GM23248 (cell line): ENCODE measurements at regions not wholly inside any gene's neighbourhood (a gene's known extent, or its start where the extent isn't known, plus 50 kb on each side); places are given as distances from the start of the nearest gene placed in this dataset.

Experiments
- DNase-seq: peaks from one replicate; pipeline ENCODE4 v3.0.0-alpha.2; 2015
- H2AFZ ChIP-seq: fragments of 200-600 bp; sonication (generic); 2 replicates; pipeline ENCODE4 v1.6.1; 2016; ENCODE audit warnings: antibody characterized with exemption
- H3F3A ChIP-seq: fragments of 200-600 bp; sonication (generic); 2 replicates; pipeline ENCODE4 v1.6.1; 2016; ENCODE audit warnings: mild to moderate bottlenecking, antibody characterized with exemption, mixed run types; ENCODE audit not compliant: insufficient read depth
- H3K27ac ChIP-seq: fragments of 200-600 bp; sonication (generic); 2 replicates; pipeline ENCODE4 v1.5.1; 2016; ENCODE audit warnings: mild to moderate bottlenecking
- H3K27me3 ChIP-seq: fragments of 200-600 bp; sonication (generic); replicated peaks from 2 replicates; pipeline ENCODE4 v1.6.1; 2016; ENCODE audit warnings: mild to moderate bottlenecking; ENCODE audit not compliant: insufficient read depth
- H3K36me3 ChIP-seq: fragments of 200-600 bp; sonication (generic); 2 replicates; pipeline ENCODE4 v1.6.1; 2016; ENCODE audit warnings: low read depth, mild to moderate bottlenecking
- H3K4me1 ChIP-seq: fragments of 200-600 bp; sonication (generic); 2 replicates; pipeline ENCODE4 v1.6.1; 2016; ENCODE audit warnings: mild to moderate bottlenecking; ENCODE audit not compliant: insufficient read depth
- H3K4me2 ChIP-seq: fragments of 200-600 bp; sonication (generic); one replicate; pipeline ENCODE4 v1.6.1; 2016; ENCODE audit warnings: mild to moderate bottlenecking; ENCODE audit not compliant: unreplicated experiment
- H3K4me3 ChIP-seq: fragments of 200-600 bp; sonication (generic); 2 replicates; pipeline ENCODE4 v1.5.1; 2016; ENCODE audit warnings: mild to moderate bottlenecking
- H3K79me2 ChIP-seq: fragments of 200-600 bp; sonication (generic); 2 replicates; pipeline ENCODE4 v1.6.1; 2016; ENCODE audit warnings: mild to moderate bottlenecking; ENCODE audit not compliant: insufficient read depth
- H3K9ac ChIP-seq: fragments of 200-600 bp; sonication (generic); 2 replicates; pipeline ENCODE4 v1.6.1; 2016; ENCODE audit warnings: mild to moderate bottlenecking
- H3K9me2 ChIP-seq: fragments of 200-600 bp; sonication (generic); 2 replicates; pipeline ENCODE4 v1.6.1; 2016; ENCODE audit warnings: mixed run types, mild to moderate bottlenecking, moderate library complexity; ENCODE audit not compliant: insufficient read depth
- H3K9me3 ChIP-seq: fragments of 200-600 bp; sonication (generic); one replicate; pipeline ENCODE4 v1.6.1; 2017; ENCODE audit warnings: low read depth
- H4K20me1 ChIP-seq: fragments of 200-600 bp; sonication (generic); 2 replicates; pipeline ENCODE4 v1.6.0; 2016; ENCODE audit not compliant: insufficient read depth
- EZH2 ChIP-seq: fragments of 200-600 bp; sonication (generic); IDR thresholded peaks from 2 replicates; pipeline ENCODE4 v1.6.1; 2018; ENCODE audit warnings: antibody characterized with exemption, mild to moderate bottlenecking; ENCODE audit not compliant: insufficient read depth, poor library complexity, severe bottlenecking
- EZH2phosphoT487 ChIP-seq: fragments of 200-600 bp; sonication (generic); IDR thresholded peaks from 2 replicates; pipeline ENCODE4 v1.6.1; 2018; ENCODE audit warnings: antibody characterized with exemption, moderate library complexity, mild to moderate bottlenecking, low read depth; ENCODE audit not compliant: insufficient read depth
- WGBS, 2 experiments: methylation state at CpG; one replicate each; pipeline ENCODE4 v1.1.6; 2015 to 2017; ENCODE audit warnings: low lambda C conversion rate in 2 of 2, low coverage in 1 of 2; ENCODE audit errors: missing lambda C conversion rate in 2 of 2; 5-methylcytosine and 5-hydroxymethylcytosine counted together
- in situ Hi-C: fragments of 300-500 bp; cut with MboI; formaldehyde crosslinking; loops from 2 replicates; pipeline ENCODE4 v1.15.0; 2020

- 64 to 65% methylated on average over 3 of the region's 3 CpGs for WGBS, 2 experiments
- Histone ChIP-seq H3K4me3 (no peak overlapping the region), H3K79me2 (no peaks in the 10 kb centered on the region), H4K20me1 (no peaks in the 10 kb centered on the region), H3K4me1 (no peaks in the 10 kb centered on the region), H3F3A (no peaks in the 10 kb centered on the region), H3K9me2 (no peaks in the 10 kb centered on the region), H2AFZ (no peak overlapping the region), H3K36me3 (no peaks in the 10 kb centered on the region), H3K9ac (no peak overlapping the region), H3K27ac (no peak overlapping the region), H3K4me2 (no peak overlapping the region), H3K27me3 (no peaks in the 10 kb centered on the region), H3K9me3 (no peaks in the 10 kb centered on the region)
- in situ Hi-C loops, result no loop called here
- DNase-seq, result no peak
- TF ChIP-seq EZH2phosphoT487 (no peak), EZH2 (no peak)
Measured at GRCh38 chr15:92747047-92747446, 91.5 kb upstream of the FAM174B start.

DNA sequence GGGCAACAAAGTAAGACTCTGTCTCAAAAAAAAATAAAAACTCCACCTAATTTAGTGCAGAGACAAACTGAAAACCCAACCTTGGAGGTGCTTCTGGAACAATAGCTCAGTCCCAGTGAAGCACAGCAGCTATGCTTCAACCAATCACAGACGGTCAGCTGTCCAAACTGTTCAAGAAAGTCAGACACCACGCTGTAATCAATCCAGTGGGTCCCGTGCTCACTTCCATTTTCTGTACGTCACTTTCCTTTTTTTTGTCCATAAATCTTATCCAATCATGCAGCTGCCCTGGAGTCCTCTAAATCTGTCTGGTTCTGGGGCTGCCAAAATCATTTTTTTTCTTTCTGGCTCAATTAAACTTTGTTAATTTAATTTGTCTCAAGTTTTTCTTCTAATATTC, 93.6 kb upstream of the FAM174B start:
- in situ Hi-C loops, result no loop called here

GRCh38 chr15:92749946-92750345, 94.4 kb upstream of the FAM174B start:
- no peaks in the 10 kb centered on the region for H4K20me1 ChIP-seq
- 50 to 53% methylated on average over 4 of the region's 4 CpGs for WGBS, 2 experiments
- H3K27me3 ChIP-seq, result no peaks in the 10 kb centered on the region
- H3F3A ChIP-seq, result no peaks in the 10 kb centered on the region
- H2AFZ ChIP-seq, result no peak overlapping the region
- DNase-seq, result no peak
- no peak overlapping the region for H3K4me2 ChIP-seq
- no peaks in the 10 kb centered on the region for H3K79me2 ChIP-seq
- TF ChIP-seq EZH2phosphoT487 (no peak), EZH2 (no peak)
- no peak overlapping the region for H3K4me3 ChIP-seq
- no peaks in the 10 kb centered on the region for H3K9me2 ChIP-seq
- in situ Hi-C loops, result no loop called here
- no peaks in the 10 kb centered on the region for H3K4me1 ChIP-seq
- no peaks in the 10 kb centered on the region for H3K36me3 ChIP-seq
- H3K9ac ChIP-seq, result no peak overlapping the region
- H3K9me3 ChIP-seq, result no peaks in the 10 kb centered on the region
- H3K27ac ChIP-seq, result no peak overlapping the region

More for the DNA sequence above, 93.6 kb upstream of the FAM174B start:
- Histone ChIP-seq H3K9me3 (no peaks in the 10 kb centered on the region), H3K4me3 (no peak overlapping the region), H3K4me1 (no peaks in the 10 kb centered on the region), H4K20me1 (no peaks in the 10 kb centered on the region), H3K4me2 (no peak overlapping the region), H3K9me2 (no peaks in the 10 kb centered on the region), H3K27me3 (no peaks in the 10 kb centered on the region), H3K36me3 (no peaks in the 10 kb centered on the region), H3K9ac (no peak overlapping the region), H2AFZ (no peak overlapping the region), H3K79me2 (no peaks in the 10 kb centered on the region), H3F3A (no peaks in the 10 kb centered on the region), H3K27ac (no peak overlapping the region)
- 47 to 60% methylated on average over 4 of the region's 4 CpGs for WGBS, 2 experiments
- DNase-seq, result no peak
- TF ChIP-seq EZH2phosphoT487 (no peak), EZH2 (no peak)

- H3K79me2 ChIP-seq, result no peaks in the 10 kb centered on the region
- no peak overlapping the region for H3K4me2 ChIP-seq
- H3K4me3 ChIP-seq, result no peak overlapping the region
- no peaks in the 10 kb centered on the region for H3K27me3 ChIP-seq
- H3K9me2 ChIP-seq, result no peaks in the 10 kb centered on the region
- H3K27ac ChIP-seq, result no peak overlapping the region
- TF ChIP-seq EZH2 (no peak), EZH2phosphoT487 (no peak)
- H3F3A ChIP-seq, result no peaks in the 10 kb centered on the region
- no peak overlapping the region for H2AFZ ChIP-seq
- no peaks in the 10 kb centered on the region for H3K36me3 ChIP-seq
- no peak for DNase-seq
- H3K9ac ChIP-seq, result no peak overlapping the region
- 79 to 82% methylated on average over 3 of the region's 3 CpGs for WGBS, 2 experiments
- H3K4me1 ChIP-seq, result no peaks in the 10 kb centered on the region
- H4K20me1 ChIP-seq, result no peaks in the 10 kb centered on the region
- no peaks in the 10 kb centered on the region for H3K9me3 ChIP-seq
- in situ Hi-C loops, result no loop called here
Measured at GRCh38 chr15:92751528-92751927, 96.0 kb upstream of the FAM174B start.

- Histone ChIP-seq H3K9me3 (no peaks in the 10 kb centered on the region), H3K36me3 (no peaks in the 10 kb centered on the region), H3K9me2 (no peaks in the 10 kb centered on the region), H3K27me3 (no peaks in the 10 kb centered on the region), H4K20me1 (no peaks in the 10 kb centered on the region), H3K27ac (no peak overlapping the region), H2AFZ (no peak overlapping the region), H3K4me1 (no peaks in the 10 kb centered on the region), H3K79me2 (no peaks in the 10 kb centered on the region), H3K4me3 (no peak overlapping the region), H3K4me2 (no peak overlapping the region), H3F3A (no peaks in the 10 kb centered on the region), H3K9ac (no peak overlapping the region)
- no peak for DNase-seq
- WGBS, 2 experiments, result 31% methylated on average over 3 of the region's 3 CpGs
- TF ChIP-seq EZH2 (no peak), EZH2phosphoT487 (no peak)
- in situ Hi-C loops, result no loop called here
Measured at GRCh38 chr15:92753591-92753990, 98.0 kb upstream of the FAM174B start.
